Prostate gland (tissue), 2 donors: ENCODE measurements at regions not wholly inside any gene's neighbourhood (a gene's known extent, or its start where the extent isn't known, plus 50 kb on each side); places are given as distances from the start of the nearest gene placed in this dataset.

Experiments used
- DNase-seq: peaks from one replicate; pipeline ENCODE4 v3.0.0-alpha.2; 2019; ENCODE audit warnings: low spot score
- H3K27ac ChIP-seq, 2 donors: fragments of 200-600 bp; sonication (generic); 2 replicates each; pipeline ENCODE4 v1.5.1; 2017 to 2019
- H3K27me3 ChIP-seq: fragments of 200-600 bp; sonication (generic); replicated peaks from 2 replicates; pipeline ENCODE4 v1.5.1; 2019; ENCODE audit not compliant: insufficient read depth
- H3K36me3 ChIP-seq, 2 donors: fragments of 200-600 bp; sonication (generic); 1 replicate in 1 of 2; 2 replicates in 1 of 2; pipeline versions ENCODE4 v1.5.1 to v1.8.1; 2017 to 2019
- H3K4me1 ChIP-seq: fragments of 200-600 bp; sonication (generic); replicated peaks from 2 replicates; pipeline ENCODE4 v1.5.1; 2019
- H3K4me3 ChIP-seq, 2 donors: fragments of 200-600 bp; sonication (generic); 2 replicates each; pipeline ENCODE4 v1.5.1; 2017 to 2019
- H3K9me3 ChIP-seq: fragments of 200-600 bp; sonication (generic); 2 replicates; pipeline ENCODE4 v1.5.1; 2017
- POLR2A ChIP-seq: fragments of 450-650 bp; IDR thresholded peaks from one replicate; pipeline ENCODE4 v1.6.1; 2016; ENCODE audit warnings: antibody characterized with exemption, mild to moderate bottlenecking
- POLR2AphosphoS5 ChIP-seq: sonication (generic); formaldehyde crosslinking; IDR thresholded peaks from one replicate; pipeline ENCODE4 v1.6.1; 2017; ENCODE audit warnings: antibody characterized with exemption
- whole genome bisulfite sequencing: methylation state at CpG from one replicate; pipeline ENCODE4 v1.1.5; 2018; 5-methylcytosine and 5-hydroxymethylcytosine counted together
- intact Hi-C: fragments of 100-400 bp; cut with DNase I; formaldehyde crosslinking; loops from one replicate; pipeline ENCODE4 v1.14.2; 2022
- TF ChIP-seq, protein P1 (sequence below), 4 experiments: fragments of 200-600 bp in 2 of 4; fragments of 450-650 bp in 2 of 4; sonication (generic) in 2 of 4; IDR thresholded peaks; 1 replicate in 3 of 4; 2 replicates in 1 of 4; pipeline ENCODE4 v1.5.1; 2016 to 2019; ENCODE audit warnings: antibody characterized with exemption in 4 of 4, mild to moderate bottlenecking in 2 of 4, moderate library complexity in 2 of 4

DNA sequence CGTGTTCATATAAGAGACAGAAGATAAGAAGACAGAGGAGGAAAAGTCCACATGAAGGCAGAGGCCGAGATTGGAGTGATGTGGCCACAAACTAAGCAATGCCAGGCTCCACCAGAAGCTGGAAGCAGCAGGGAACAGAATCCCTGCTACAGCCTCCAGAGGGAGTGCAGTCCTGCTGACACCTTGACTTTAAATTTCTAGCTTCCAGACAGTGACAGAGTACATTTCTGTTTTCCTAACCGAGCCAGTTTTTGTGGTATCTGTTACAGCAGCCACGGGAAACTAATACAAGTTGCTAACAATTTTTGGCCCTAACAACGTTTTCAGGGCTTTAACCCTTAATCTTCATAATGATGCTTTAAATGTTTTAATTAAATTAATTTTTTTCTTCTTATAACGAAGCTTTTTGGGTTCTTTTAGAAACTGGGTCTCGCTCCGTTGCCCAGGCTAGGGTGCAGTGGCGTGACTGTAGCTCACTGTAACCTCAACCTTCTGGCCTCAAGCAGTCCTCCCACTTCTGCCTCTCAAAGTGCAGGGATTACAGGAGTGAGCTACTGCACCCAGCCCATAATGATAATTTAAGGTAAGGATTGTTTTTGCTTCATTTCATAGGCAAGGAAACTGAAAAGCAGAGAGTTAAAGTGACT is 202.3 kb upstream of the PROK2 start:
- H3K36me3 ChIP-seq, result no peaks in the 10 kb centered on the region
- intact Hi-C loops, result no loop called here
- WGBS, result 76% methylated on average over 9 of the region's 9 CpGs
- H3K4me3 ChIP-seq, result no peak overlapping the region
- H3K4me1 ChIP-seq, result no peaks in the 10 kb centered on the region
- no peaks in the 10 kb centered on the region for H3K9me3 ChIP-seq
- DNase-seq, result no peak
- H3K27me3 ChIP-seq, result no peaks in the 10 kb centered on the region
- no peak overlapping the region for H3K27ac ChIP-seq
- TF ChIP-seq, protein P1, sequence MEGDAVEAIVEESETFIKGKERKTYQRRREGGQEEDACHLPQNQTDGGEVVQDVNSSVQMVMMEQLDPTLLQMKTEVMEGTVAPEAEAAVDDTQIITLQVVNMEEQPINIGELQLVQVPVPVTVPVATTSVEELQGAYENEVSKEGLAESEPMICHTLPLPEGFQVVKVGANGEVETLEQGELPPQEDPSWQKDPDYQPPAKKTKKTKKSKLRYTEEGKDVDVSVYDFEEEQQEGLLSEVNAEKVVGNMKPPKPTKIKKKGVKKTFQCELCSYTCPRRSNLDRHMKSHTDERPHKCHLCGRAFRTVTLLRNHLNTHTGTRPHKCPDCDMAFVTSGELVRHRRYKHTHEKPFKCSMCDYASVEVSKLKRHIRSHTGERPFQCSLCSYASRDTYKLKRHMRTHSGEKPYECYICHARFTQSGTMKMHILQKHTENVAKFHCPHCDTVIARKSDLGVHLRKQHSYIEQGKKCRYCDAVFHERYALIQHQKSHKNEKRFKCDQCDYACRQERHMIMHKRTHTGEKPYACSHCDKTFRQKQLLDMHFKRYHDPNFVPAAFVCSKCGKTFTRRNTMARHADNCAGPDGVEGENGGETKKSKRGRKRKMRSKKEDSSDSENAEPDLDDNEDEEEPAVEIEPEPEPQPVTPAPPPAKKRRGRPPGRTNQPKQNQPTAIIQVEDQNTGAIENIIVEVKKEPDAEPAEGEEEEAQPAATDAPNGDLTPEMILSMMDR (IDR thresholded peaks at IDR 0.05), result no peak
- TF ChIP-seq POLR2A (no peak), POLR2AphosphoS5 (no peak)

- Histone ChIP-seq H3K4me1 (no peaks in the 10 kb centered on the region), H3K27ac (no peak overlapping the region), H3K36me3 (no peaks in the 10 kb centered on the region), H3K9me3 (no peaks in the 10 kb centered on the region), H3K4me3 (no peak overlapping the region), H3K27me3 (no peaks in the 10 kb centered on the region)
- intact Hi-C loops, result no loop called here
- TF ChIP-seq, protein P1 (IDR thresholded peaks at IDR 0.05), result no peak
- TF ChIP-seq POLR2AphosphoS5 (no peak), POLR2A (no peak)
- WGBS, result 90% methylated on average over 6 of the region's 6 CpGs
- DNase-seq, result no peak
These were observed 201.7 kb upstream of the PROK2 start for GRCh38 chr3:71986606-71987005.

- TF ChIP-seq, protein P1 (IDR thresholded peaks at IDR 0.05), result no peak
- no peak for TF ChIP-seq POLR2A
- TF ChIP-seq POLR2AphosphoS5, result no peak
- Histone ChIP-seq H3K4me1 (no peaks in the 10 kb centered on the region), H3K9me3 (no peaks in the 10 kb centered on the region), H3K27ac (no peak overlapping the region), H3K4me3 (no peak overlapping the region), H3K36me3 (no peaks in the 10 kb centered on the region), H3K27me3 (no peaks in the 10 kb centered on the region)
- DNase-seq, result no peak
- intact Hi-C loops, result no loop called here
- WGBS, result 81% methylated on average over 9 of the region's 9 CpGs
These were observed 200.1 kb upstream of the PROK2 start for GRCh38 chr3:71984843-71985613.

GRCh38 chr3:71983694-71984093 is 198.7 kb upstream of the PROK2 start:
- no peaks in the 10 kb centered on the region for H3K4me1 ChIP-seq
- H3K9me3 ChIP-seq, result no peaks in the 10 kb centered on the region
- no peak overlapping the region for H3K27ac ChIP-seq
- no peak overlapping the region for H3K4me3 ChIP-seq
- no peak for DNase-seq
- H3K27me3 ChIP-seq, result no peaks in the 10 kb centered on the region
- intact Hi-C loops, result no loop called here
- TF ChIP-seq, protein P1 (IDR thresholded peaks at IDR 0.05), result no peak
- TF ChIP-seq POLR2A, result no peak
- TF ChIP-seq POLR2AphosphoS5, result no peak
- no peaks in the 10 kb centered on the region for H3K36me3 ChIP-seq
- WGBS, result 82% methylated on average over 4 of the region's 4 CpGs
